ENCODE measurements at regions not wholly inside any gene's neighbourhood (a gene's known extent, or its start where the extent isn't known, plus 50 kb on each side); places are given as distances from the start of the nearest gene placed in this dataset.
"Not testable (repeated sequence)": the region's sequence is repeated elsewhere in the genome, so short reads cannot be mapped to it uniquely, and the experiment has no call there.

DNA sequence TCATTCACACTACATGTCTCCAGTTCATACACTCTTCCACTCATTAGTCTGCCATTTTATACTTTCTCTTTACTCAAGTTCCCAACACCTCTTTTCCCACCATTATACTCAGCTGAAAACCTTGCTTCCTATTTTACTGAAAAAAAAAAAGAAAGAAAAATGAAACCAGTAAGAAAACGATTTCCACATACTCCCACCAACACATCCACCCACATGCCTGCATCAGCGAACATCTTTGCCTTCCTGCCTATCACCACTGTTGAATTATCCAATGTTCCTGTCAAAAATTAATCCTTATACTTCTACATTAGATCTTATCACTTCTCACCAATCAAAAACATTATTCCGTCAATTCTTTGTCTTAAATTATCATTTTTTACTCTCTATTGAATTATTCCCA is 188.1 kb upstream of the FAM241A start:
- no peak overlapping the region for H3K27ac ChIP-seq (ENCODE audit: low read length)
- H3K9me3 ChIP-seq (ENCODE audit: control insufficient read depth, insufficient read depth, low read length), result no peaks in the 10 kb centered on the region
- H3K4me3 ChIP-seq (ENCODE audit: low read length), result no peak overlapping the region
- H3K4me1 ChIP-seq (ENCODE audit: control insufficient read depth, insufficient read depth, low read length), result no peaks in the 10 kb centered on the region
- no peaks in the 10 kb centered on the region for H3K27me3 ChIP-seq (ENCODE audit: control insufficient read depth, insufficient read depth, low read length)
- no peak for DNase-seq (ENCODE audit: low read depth, low spot score)
- H3K36me3 ChIP-seq (ENCODE audit: control insufficient read depth, insufficient read depth, low read length), result no peaks in the 10 kb centered on the region
- 100% methylated on average over 1 of the region's 3 CpGs for WGBS (ENCODE audit: insufficient coverage, insufficient read length)

DNA sequence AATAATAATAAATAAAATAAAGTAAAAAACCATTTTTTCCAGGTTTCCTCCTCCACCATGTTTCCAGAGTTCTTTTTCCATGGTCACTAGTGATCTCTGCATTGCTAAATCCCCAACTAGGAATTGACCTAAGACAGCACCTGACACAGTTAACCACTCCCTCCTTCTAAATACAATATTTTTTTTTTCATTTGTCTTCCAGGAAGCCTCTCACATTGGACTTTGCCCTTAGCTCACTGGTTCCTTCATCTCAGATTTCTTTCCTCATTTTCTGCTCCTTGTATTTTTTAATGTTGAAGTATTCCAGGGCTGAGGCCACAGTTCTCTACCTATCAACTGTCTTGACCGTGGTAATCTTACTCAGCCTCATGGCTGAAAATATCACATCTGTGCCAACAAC is 187.3 kb upstream of the FAM241A start:
- WGBS (ENCODE audit: insufficient coverage, insufficient read length), result no CpG with 5 or more reads among the region's 1 CpG
- DNase-seq (ENCODE audit: low read depth, low spot score), result no peak
- H3K4me1 ChIP-seq (ENCODE audit: control insufficient read depth, insufficient read depth, low read length), result no peaks in the 10 kb centered on the region

DNA sequence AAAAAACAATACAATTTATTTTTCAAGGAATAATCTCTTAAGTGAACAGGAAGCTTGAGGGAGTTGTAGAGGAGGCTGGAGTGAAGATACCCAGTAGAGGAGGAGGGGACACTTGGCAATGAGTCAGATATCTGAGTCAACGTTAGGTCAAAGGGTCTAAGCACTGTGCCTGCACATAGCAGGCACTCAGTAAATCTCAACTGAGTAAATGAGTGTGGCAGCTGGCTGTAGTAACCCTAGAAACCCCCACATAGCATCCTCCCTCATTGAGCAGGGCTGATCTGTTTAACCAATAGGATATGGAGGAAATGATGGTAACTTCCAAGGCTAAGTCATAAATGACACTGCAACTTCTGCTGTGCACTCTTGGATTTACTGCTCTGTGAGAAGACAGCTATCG is 186.0 kb upstream of the FAM241A start:
- no peaks in the 10 kb centered on the region for H3K36me3 ChIP-seq (ENCODE audit: control insufficient read depth, insufficient read depth, low read length)
- no CpG with 5 or more reads among the region's 2 CpGs for WGBS (ENCODE audit: insufficient coverage, insufficient read length)
- DNase-seq (ENCODE audit: low read depth, low spot score), result no peak
- H3K9me3 ChIP-seq (ENCODE audit: control insufficient read depth, insufficient read depth, low read length), result no peaks in the 10 kb centered on the region
- H3K4me1 ChIP-seq (ENCODE audit: control insufficient read depth, insufficient read depth, low read length), result no peaks in the 10 kb centered on the region
- H3K27ac ChIP-seq (ENCODE audit: low read length), result no peak overlapping the region
- H3K27me3 ChIP-seq (ENCODE audit: control insufficient read depth, insufficient read depth, low read length), result no peaks in the 10 kb centered on the region
- no peak overlapping the region for H3K4me3 ChIP-seq (ENCODE audit: low read length)

More for the DNA sequence above, 187.3 kb upstream of the FAM241A start:
- no peak overlapping the region for H3K27ac ChIP-seq (ENCODE audit: low read length)
- no peak overlapping the region for H3K4me3 ChIP-seq (ENCODE audit: low read length)
- no peaks in the 10 kb centered on the region for H3K9me3 ChIP-seq (ENCODE audit: control insufficient read depth, insufficient read depth, low read length)
- H3K36me3 ChIP-seq (ENCODE audit: control insufficient read depth, insufficient read depth, low read length), result no peaks in the 10 kb centered on the region
- no peaks in the 10 kb centered on the region for H3K27me3 ChIP-seq (ENCODE audit: control insufficient read depth, insufficient read depth, low read length)

DNA sequence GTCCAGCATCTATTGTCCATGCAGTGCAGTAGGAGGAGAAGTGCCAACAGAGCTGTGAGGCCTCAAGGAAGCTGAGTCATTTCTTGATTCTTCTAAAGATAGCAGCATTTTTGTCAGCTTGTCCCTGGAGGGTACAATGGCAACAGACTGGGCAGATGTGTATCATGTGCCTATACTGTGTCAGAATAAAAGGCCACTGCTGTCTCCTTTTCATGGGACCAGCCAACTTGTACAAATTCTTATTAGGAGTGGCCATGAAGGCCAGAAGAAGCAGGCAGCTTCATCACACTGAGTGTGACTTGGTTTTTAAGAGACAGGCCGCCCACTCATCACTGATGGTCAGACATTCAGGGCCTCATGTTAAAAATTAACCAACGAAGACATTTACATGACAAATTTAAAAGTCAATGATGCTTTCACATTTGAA is 185.0 kb upstream of the FAM241A start:
- WGBS (ENCODE audit: insufficient coverage, insufficient read length), result no CpG with 5 or more reads among the region's 2 CpGs
- Histone ChIP-seq H3K9me3 (ENCODE audit: control insufficient read depth, insufficient read depth, low read length) (no peaks in the 10 kb centered on the region), H3K4me3 (ENCODE audit: low read length) (no peak overlapping the region), H3K27ac (ENCODE audit: low read length) (no peak overlapping the region), H3K4me1 (ENCODE audit: control insufficient read depth, insufficient read depth, low read length) (no peaks in the 10 kb centered on the region), H3K36me3 (ENCODE audit: control insufficient read depth, insufficient read depth, low read length) (no peaks in the 10 kb centered on the region), H3K27me3 (ENCODE audit: control insufficient read depth, insufficient read depth, low read length) (no peaks in the 10 kb centered on the region)
- no peak for DNase-seq (ENCODE audit: low read depth, low spot score)

DNA sequence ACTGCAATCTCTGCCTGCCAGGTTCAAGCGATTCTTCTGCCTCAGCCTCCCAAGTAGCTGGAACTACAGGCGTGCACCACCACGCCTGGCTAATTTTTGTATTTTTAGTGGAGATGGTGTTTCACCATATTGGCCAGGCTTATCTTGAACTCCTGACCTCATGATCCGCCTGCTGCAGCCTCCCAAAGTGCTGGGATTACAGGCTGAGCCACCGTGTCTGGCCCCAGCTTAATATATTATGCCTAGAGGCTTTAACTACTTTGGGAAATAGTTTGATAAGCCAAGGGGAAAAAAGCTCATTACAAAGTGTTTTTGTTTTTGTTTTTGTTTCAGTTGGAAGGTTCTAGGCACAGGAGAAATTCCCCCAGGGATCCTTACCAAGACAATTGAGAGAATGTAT is 184.2 kb upstream of the FAM241A start:
- not testable (repeated sequence) for H3K27ac ChIP-seq (ENCODE audit: low read length); H3K36me3 ChIP-seq (ENCODE audit: control insufficient read depth, insufficient read depth, low read length); H3K9me3 ChIP-seq (ENCODE audit: control insufficient read depth, insufficient read depth, low read length); DNase-seq (ENCODE audit: low read depth, low spot score); H3K4me3 ChIP-seq (ENCODE audit: low read length); H3K4me1 ChIP-seq (ENCODE audit: control insufficient read depth, insufficient read depth, low read length); H3K27me3 ChIP-seq (ENCODE audit: control insufficient read depth, insufficient read depth, low read length)
- no CpG with 5 or more reads among the region's 5 CpGs for WGBS (ENCODE audit: insufficient coverage, insufficient read length)

DNA sequence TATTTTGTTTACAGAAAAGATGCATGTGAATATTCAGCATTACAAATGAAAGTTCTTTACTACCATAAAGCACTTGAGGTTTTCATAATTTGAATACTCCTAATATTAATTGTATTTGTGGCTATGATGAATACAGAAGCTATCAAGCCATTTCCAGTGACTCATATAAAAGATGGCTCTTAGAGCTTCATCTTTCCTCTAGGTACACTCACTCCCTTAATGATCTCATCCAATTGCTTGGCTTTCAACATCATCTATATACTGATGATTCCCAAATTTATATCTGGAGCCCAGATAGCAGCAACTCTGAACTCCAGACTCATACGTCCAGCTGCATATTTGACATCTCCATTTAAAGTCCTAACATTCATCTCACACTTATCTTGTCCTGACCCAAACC is 183.4 kb upstream of the FAM241A start:
- Histone ChIP-seq H3K27me3 (ENCODE audit: control insufficient read depth, insufficient read depth, low read length) (no peaks in the 10 kb centered on the region), H3K4me1 (ENCODE audit: control insufficient read depth, insufficient read depth, low read length) (no peaks in the 10 kb centered on the region), H3K9me3 (ENCODE audit: control insufficient read depth, insufficient read depth, low read length) (no peaks in the 10 kb centered on the region), H3K27ac (ENCODE audit: low read length) (no peak overlapping the region), H3K4me3 (ENCODE audit: low read length) (no peak overlapping the region), H3K36me3 (ENCODE audit: control insufficient read depth, insufficient read depth, low read length) (no peaks in the 10 kb centered on the region)
- no peak for DNase-seq (ENCODE audit: low read depth, low spot score)
- WGBS (ENCODE audit: insufficient coverage, insufficient read length), result no CpG with 5 or more reads among the region's 1 CpG

DNA sequence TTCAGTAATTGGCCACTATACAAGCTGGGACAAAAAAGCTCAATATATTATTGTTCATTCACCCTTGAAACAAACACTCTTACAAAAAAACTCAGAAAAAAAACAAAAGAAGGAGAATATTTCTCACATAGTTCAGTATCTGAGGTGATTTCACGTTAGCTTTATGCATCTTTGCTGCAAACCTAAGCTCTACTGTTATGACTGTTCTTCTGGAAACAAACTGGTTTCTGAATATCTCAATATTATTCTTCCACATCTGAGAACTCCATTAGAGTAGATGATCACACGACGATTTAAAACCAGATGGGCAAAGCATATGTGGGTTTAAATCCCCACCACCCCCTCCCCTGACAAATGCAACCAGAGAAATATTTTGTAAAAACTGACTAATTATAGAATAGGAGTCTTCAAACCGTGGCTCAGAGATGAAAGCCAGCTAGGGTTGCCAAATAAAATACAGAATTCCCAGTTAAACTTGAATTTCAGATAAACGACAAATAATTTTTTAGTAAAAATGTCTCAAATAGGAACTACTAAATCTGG is 182.0 kb upstream of the FAM241A start:
- DNase-seq (ENCODE audit: low read depth, low spot score), result no peak
- Histone ChIP-seq H3K4me3 (ENCODE audit: low read length) (no peak overlapping the region), H3K9me3 (ENCODE audit: control insufficient read depth, insufficient read depth, low read length) (no peaks in the 10 kb centered on the region), H3K36me3 (ENCODE audit: control insufficient read depth, insufficient read depth, low read length) (no peaks in the 10 kb centered on the region), H3K4me1 (ENCODE audit: control insufficient read depth, insufficient read depth, low read length) (no peaks in the 10 kb centered on the region), H3K27ac (ENCODE audit: low read length) (no peak overlapping the region), H3K27me3 (ENCODE audit: control insufficient read depth, insufficient read depth, low read length) (no peaks in the 10 kb centered on the region)
- whole genome bisulfite sequencing (ENCODE audit: insufficient coverage, insufficient read length), result no CpG with 5 or more reads among the region's 5 CpGs

DNA sequence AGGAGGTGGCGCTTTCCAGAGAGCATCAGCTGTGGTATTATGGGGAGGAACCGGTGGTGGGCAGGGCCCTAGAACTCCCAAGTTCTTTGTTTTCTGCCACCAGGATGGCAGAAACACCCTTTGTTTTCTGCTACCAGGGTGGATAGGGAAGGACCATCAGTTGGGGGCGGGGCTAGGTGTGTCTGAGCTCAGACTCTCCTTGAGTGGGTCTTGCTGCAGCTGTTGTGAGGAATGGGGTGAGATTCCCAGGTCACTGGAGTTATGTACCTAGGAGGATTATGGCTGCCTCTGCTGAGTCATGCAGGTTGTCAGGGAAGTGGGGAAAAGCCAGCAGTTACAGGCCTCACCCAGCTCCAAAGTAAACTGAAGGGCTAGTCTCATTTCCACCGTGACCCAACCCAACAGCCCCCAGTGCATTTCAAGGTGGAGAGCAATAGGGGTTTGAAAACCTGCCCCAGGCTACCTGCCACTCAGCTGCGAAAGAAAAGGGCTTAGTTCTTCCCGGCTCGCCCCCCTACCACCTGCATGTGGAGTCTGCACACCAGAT is 167.8 kb upstream of the FAM241A start:
- no CpG with 5 or more reads among the region's 7 CpGs for WGBS (ENCODE audit: insufficient coverage, insufficient read length)
- Histone ChIP-seq H3K4me1 (ENCODE audit: control insufficient read depth, insufficient read depth, low read length) (no peaks in the 10 kb centered on the region), H3K27me3 (ENCODE audit: control insufficient read depth, insufficient read depth, low read length) (no peaks in the 10 kb centered on the region), H3K36me3 (ENCODE audit: control insufficient read depth, insufficient read depth, low read length) (no peaks in the 10 kb centered on the region), H3K9me3 (ENCODE audit: control insufficient read depth, insufficient read depth, low read length) (no peaks in the 10 kb centered on the region), H3K4me3 (ENCODE audit: low read length) (no peak overlapping the region), H3K27ac (ENCODE audit: low read length) (no peak overlapping the region)
- no peak for DNase-seq (ENCODE audit: low read depth, low spot score)

DNA sequence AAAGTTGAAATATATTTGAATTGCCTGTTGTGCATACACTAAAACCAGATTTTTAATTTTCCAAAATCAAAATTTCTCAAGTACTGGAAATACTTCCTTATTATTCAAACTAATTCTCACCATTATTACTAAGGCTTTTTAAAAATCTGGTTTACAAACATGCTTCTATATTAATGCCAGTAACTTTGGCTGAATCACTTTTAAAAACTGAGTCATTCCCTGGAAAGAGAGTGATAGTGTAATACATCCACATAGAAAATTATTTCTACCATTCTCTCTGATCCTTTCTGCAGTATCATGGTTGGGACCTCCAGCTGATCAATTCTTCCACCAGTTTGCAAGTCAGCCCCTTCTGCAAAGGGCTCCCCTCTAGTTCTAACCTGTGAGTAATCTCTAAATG is 165.3 kb upstream of the FAM241A start:
- no peaks in the 10 kb centered on the region for H3K4me1 ChIP-seq (ENCODE audit: control insufficient read depth, insufficient read depth, low read length)
- H3K27ac ChIP-seq (ENCODE audit: low read length), result no peak overlapping the region
- no peaks in the 10 kb centered on the region for H3K9me3 ChIP-seq (ENCODE audit: control insufficient read depth, insufficient read depth, low read length)
- no peak for DNase-seq (ENCODE audit: low read depth, low spot score)
- H3K4me3 ChIP-seq (ENCODE audit: low read length), result no peak overlapping the region
- no peaks in the 10 kb centered on the region for H3K27me3 ChIP-seq (ENCODE audit: control insufficient read depth, insufficient read depth, low read length)
- no peaks in the 10 kb centered on the region for H3K36me3 ChIP-seq (ENCODE audit: control insufficient read depth, insufficient read depth, low read length)

DNA sequence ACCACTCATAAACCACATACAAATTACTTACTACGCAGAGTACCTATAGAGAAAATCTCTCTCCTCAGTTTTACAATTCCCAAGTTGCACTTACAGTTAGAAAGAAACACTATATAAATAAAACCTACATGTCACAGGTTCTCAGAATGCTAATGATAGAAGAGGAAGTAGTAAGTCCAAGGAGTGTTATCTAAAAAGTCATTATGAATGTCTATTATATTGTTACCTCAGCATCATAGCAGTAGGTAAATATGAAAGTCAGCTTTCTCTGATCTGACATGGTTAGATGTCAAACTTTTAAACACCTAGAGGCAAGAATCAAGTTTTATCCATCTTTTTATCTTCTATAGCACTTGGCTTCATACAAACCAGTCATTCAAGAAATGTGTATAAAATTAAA is 163.2 kb upstream of the FAM241A start:
- no peak overlapping the region for H3K4me3 ChIP-seq (ENCODE audit: low read length)
- WGBS (ENCODE audit: insufficient coverage, insufficient read length), result no CpG with 5 or more reads among the region's 1 CpG
- peaks cover 2% of the 10 kb centered on the region; the same call in 1 of the 2 replicates for H3K4me1 ChIP-seq (ENCODE audit: control insufficient read depth, insufficient read depth, low read length)
- H3K27me3 ChIP-seq (ENCODE audit: control insufficient read depth, insufficient read depth, low read length), result no peaks in the 10 kb centered on the region
- no peaks in the 10 kb centered on the region for H3K36me3 ChIP-seq (ENCODE audit: control insufficient read depth, insufficient read depth, low read length)
- DNase-seq (ENCODE audit: low read depth, low spot score), result no peak
- no peak overlapping the region for H3K27ac ChIP-seq (ENCODE audit: low read length)
- no peaks in the 10 kb centered on the region for H3K9me3 ChIP-seq (ENCODE audit: control insufficient read depth, insufficient read depth, low read length)

DNA sequence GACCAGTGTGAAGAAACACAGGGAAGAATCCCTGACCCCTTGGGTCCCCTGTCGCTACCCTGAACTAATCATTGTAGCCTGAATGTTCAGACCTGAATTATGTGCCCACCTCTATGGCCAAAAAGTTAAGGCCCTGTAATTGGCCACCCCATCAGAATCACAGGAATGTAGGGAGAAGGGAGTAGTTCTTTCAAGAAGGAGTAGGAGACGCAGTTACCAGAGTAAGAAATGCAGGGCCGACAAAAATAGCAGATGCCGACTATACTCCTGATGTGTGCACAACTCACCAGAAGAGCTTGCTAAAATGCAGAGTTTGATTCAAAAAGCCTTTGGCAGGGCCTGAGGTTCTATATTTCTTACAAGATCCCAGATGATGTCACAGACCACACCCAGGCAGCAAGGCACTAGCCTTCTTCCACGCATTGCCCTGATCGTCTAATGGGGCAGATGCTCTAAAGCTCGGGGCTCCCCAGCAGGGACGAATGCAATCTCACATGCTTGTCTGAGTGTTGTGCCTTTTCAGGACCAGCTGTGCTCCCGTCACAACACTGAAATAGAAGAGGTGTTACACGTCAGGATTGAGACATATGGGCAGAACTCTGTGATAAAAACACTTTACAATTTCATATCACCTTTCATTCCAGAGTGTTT is 161.0 kb upstream of the FAM241A start:
- no CpG with 5 or more reads among the region's 10 CpGs for WGBS (ENCODE audit: insufficient coverage, insufficient read length)
- H3K27ac ChIP-seq (ENCODE audit: low read length), result no peak overlapping the region
- no peak overlapping the region for H3K4me3 ChIP-seq (ENCODE audit: low read length)
- no peaks in the 10 kb centered on the region for H3K36me3 ChIP-seq (ENCODE audit: control insufficient read depth, insufficient read depth, low read length)
- no peaks in the 10 kb centered on the region for H3K27me3 ChIP-seq (ENCODE audit: control insufficient read depth, insufficient read depth, low read length)
- H3K9me3 ChIP-seq (ENCODE audit: control insufficient read depth, insufficient read depth, low read length), result no peaks in the 10 kb centered on the region
- DNase-seq (ENCODE audit: low read depth, low spot score), result no peak
- peaks cover 2% of the 10 kb centered on the region; the same call in 1 of the 2 replicates for H3K4me1 ChIP-seq (ENCODE audit: control insufficient read depth, insufficient read depth, low read length)

Measured in iPS DF 6.9 (cell line).